AG09309 (cell line): ENCODE measurements at regions not wholly inside any gene's neighbourhood (a gene's known extent, or its start where the extent isn't known, plus 50 kb on each side); places are given as distances from the start of the nearest gene placed in this dataset.
A peak's percentile ranks its signal among the peaks of the same experiment; 100 is the strongest.

ENCODE experiments used
- DNase-seq: peaks from one replicate; pipeline ENCODE4 v3.0.0-alpha.2; 2010; ENCODE audit warnings: low read depth
- H3K4me3 ChIP-seq: 2 replicates; pipeline ENCODE4 v1.5.1; 2011; ENCODE audit warnings: mild to moderate bottlenecking, low read depth, low read length, moderate library complexity; ENCODE audit not compliant: control insufficient read depth
- CTCF ChIP-seq: IDR thresholded peaks from 2 replicates; pipeline ENCODE4 v1.5.1; 2011; ENCODE audit warnings: mild to moderate bottlenecking, low read depth, low read length, inconsistent platforms; ENCODE audit not compliant: insufficient read depth, control insufficient read depth; ENCODE audit errors: missing control alignments

- TF ChIP-seq CTCF, result no peak
- H3K4me3 ChIP-seq, result no peak overlapping the region
- DNase-seq, result no peak
Observed at GRCh38 chr5:58353992-58354391, 105.9 kb downstream of the PLK2 start.

DNA sequence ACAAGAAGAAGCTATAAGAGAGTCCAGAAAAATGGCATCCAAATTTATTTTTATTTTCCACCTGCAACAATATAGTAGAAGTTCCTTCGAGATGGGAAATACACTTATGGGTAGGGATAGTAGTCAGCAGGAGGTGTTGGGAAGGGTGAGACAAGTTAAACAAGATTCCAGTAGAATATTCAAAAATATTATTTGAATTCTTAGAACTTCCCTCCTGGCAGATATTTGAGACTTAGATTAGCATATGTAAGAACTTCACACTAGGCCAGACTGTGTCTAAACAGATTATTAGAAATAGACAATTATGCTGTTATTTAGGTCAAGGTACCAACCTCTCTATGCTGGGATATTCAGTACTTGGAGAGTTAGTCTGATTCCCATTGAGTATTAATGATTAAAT lies 108.7 kb downstream of the PLK2 start:
- no peak for TF ChIP-seq CTCF
- H3K4me3 ChIP-seq, result no peak overlapping the region
- DNase-seq, result no peak

DNA sequence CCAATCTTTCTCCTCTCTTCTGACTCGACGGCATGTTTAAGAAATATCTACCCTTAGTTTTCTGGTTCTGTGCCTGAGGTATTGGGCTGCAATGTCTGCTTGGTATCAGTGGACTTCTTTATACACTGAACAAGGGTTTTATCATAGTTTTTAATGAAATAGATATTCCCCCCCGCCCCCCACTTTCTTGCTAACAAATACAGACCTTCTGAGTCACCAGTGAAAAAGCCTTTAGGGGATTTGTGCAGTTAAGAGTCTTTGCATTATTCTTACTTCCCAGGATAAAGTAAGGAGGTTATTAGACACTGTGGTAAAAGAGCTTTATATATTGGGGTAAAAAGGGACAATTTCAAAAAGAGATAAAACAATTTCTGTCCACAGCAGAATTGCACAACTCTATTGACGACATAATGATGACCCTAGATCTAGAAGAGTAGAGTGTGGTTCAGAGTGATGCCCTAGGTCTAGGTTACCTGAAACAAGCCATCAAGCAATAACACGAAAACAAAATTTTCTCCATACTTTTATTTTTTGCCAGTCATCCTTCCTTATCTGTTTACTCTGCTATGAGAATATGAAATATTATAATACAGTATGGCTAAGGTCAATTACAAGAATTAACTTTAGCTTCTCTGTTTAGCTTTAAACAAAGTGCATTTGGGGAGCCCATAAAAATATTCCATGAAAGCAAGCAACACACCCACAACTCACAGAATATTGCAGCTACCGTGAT lies 110.7 kb downstream of the PLK2 start:
- H3K4me3 ChIP-seq, result no peak overlapping the region
- TF ChIP-seq CTCF, result no peak
- no peak for DNase-seq

DNA sequence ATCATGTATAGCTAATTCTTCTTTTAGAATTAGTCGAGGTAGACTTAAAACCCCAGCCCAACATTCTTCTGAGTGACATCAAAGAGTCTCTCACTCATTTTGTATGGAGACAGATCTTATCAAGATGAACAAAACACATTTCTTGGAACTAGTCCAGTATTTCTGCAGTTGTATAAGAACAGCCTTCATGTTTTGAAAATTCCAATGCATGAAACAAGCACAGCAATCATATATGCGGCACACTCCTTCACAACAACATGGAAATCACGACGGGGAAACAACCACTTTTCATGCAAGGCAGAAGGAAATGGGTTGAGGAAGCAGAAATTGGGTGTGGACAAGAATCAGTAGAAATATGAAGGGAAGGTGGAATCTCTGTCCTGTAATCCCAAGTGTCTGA lies 113.8 kb downstream of the PLK2 start:
- no peak overlapping the region for H3K4me3 ChIP-seq
- no peak for TF ChIP-seq CTCF
- no peak for DNase-seq

DNA sequence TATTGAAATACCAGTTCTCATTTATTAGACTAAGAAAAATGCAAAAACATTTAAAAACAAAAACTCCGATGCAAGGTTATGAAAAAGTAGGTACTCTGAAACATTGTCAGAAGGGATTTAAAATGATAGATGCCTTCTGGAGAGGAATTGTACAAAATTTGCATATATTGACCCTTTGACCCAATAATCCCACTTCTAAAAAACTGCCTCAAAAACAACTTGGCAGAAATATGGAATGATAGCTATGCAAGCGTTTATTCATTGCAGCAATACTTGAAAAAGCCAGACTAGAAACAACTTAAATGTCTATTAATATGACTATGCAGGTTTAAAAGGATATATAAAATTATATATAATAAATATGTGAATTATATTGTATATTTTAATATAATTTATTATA lies 118.4 kb downstream of the PLK2 start:
- TF ChIP-seq CTCF, result no peak
- DNase-seq, result no peak

GRCh38 chr5:58335518-58335917 lies 124.4 kb downstream of the PLK2 start:
- DNase-seq, result no peak
- peak; percentile 23 for TF ChIP-seq CTCF

More for the DNA sequence above, 118.4 kb downstream of the PLK2 start:
- no peak overlapping the region for H3K4me3 ChIP-seq

More at GRCh38 chr5:58335518-58335917, 124.4 kb downstream of the PLK2 start:
- H3K4me3 ChIP-seq, result no peak overlapping the region
